ENCODE measurements at regions not wholly inside any gene's neighbourhood (a gene's known extent, or its start where the extent isn't known, plus 50 kb on each side); places are given as distances from the start of the nearest gene placed in this dataset.
A peak's percentile ranks its signal among the peaks of the same experiment; 100 is the strongest.
"Not testable (repeated sequence)": the region's sequence is repeated elsewhere in the genome, so short reads cannot be mapped to it uniquely, and the experiment has no call there.

DNA sequence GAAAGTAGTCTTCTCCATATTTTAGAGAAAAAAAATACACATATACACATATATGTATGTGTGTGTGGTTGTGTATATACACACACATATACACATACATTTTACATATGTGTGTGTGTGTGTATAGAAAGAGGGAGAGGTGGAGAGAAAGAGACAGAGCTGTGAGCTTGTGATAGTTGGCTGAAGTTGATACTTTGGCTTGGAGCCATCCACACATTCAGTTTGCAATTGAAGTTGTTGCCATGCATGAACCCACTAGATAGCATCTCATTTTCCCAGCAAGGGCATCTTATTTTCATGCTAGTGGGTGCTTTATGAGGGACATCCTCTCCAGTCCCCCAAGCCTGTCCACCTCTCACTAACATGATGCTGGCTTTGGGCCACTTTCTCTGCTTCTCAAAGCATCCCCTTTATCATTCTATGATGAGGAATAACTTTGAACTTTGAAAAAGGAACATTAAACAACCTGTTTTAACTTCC lies 228.6 kb downstream of the ZNF621 start:
- DNase-seq (ENCODE audit: low spot score): no peak

DNA sequence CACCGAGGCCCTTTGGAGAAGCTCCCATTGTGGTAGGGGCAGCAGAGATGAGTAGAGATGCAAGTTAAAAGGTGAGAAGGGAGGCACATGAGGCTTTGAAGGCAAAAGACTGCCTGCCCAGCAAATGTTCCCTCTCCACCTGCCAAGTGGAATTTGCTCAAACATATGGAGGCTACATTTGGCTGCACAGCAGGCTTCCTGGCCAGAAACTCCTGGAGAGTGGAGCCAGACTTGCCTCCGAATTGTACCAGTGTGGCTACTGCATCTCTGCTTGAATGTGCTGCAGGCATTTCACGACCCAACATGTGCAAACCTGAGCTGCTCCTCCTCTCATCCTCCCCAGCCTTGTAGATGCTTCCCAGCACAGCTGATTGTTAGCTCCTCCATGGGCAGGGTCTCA lies 229.2 kb downstream of the ZNF621 start:
- no peak for DNase-seq (ENCODE audit: low spot score)

DNA sequence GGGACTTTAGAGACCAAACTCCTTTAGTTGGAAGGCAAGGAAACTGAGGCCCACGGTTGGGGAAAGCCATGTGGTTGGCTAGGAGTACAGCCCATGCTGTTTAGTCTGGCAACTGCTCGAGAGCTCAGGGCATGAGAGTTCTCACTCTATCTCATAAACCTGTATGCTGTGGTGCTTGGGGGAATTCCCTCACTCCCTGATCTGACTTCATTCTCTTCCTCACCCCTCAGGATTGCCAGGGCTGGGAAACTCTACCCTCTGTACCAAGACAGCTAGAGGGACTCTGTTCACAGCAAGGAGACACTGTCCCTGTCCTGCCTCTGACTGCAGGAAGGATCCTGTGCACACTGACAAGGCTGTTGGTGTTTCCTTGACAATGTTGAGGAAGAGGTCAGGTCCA lies 230.2 kb downstream of the ZNF621 start:
- no peak for DNase-seq (ENCODE audit: low spot score)

DNA sequence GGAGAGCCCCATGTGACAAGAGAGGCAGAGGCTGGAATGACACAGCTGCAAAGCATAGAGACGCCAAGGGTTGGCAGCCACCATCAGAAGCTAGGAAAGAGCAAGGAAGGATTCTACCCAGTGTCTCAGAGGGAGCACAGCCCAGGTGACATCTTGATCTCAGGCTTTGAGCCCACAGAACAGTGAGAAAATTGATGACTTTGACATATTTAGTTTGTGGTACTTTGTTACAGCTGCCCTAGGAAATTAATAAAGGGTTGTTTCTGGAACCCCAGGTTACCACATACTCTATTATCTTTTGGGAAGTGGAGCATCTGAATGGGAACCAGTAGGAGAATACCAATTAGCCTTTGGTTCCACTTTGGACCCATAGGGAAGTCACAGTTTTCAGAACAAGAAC lies 231.7 kb downstream of the ZNF621 start:
- DNase-seq (ENCODE audit: low spot score): no peak

DNA sequence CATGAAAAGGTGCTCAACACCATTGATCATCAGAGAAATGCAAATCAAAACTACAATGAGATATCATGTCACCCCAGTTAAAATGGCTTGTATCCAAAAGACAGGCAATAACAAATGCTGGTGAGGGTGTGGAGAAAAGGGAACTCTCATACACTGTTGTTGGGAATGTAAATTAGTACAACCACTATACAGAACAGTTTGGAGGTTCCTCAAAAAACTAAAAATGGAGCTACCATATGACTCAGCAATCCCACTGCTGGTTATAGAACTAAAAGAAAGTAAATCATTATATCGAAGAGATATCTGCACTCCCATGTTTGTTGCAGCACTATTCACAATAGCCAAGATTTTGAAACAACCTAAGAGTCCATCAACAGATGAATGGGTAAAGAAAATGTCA lies 238.0 kb downstream of the ZNF621 start:
- DNase-seq (ENCODE audit: low spot score): not testable (repeated sequence)

DNA sequence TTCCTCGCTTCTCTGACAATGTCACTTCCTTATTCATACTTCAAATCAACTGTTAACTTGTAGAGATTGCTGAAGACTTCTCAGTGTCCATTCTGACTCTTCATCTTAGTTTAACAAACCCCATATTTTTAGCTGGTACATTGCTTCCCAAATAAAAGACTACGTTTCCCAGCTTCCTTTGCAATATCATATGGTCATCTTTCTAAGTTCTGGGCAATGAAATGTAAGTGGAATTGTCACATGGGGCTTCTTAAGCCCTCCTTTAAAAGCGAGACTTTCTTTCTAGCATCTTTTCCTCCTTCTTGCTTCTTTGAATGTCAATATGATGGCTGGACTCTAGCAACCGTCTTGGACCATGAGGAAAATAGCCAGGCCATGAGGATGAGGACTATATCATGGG lies 239.0 kb downstream of the ZNF621 start:
- no peak for DNase-seq (ENCODE audit: low spot score)

DNA sequence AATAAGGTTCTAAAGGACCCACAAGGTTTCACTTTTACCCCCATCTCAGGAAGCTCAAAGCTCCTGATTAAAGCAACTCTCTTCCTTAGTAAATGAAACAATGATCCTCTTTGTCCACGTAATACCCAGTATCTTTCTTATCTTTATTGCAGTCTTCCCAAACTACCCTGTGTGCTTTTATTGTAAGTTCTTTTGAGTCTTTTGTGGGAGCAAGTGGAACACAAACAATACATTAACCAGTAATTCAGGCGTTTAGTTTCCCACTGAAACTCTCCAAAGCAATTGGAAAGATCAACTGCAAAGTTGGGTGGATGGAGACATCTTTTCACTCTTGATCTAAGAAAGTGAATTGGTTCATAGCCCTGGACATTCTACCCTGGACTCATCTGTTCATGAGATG lies 240.0 kb downstream of the ZNF621 start:
- DNase-seq (ENCODE audit: low spot score): no peak

DNA sequence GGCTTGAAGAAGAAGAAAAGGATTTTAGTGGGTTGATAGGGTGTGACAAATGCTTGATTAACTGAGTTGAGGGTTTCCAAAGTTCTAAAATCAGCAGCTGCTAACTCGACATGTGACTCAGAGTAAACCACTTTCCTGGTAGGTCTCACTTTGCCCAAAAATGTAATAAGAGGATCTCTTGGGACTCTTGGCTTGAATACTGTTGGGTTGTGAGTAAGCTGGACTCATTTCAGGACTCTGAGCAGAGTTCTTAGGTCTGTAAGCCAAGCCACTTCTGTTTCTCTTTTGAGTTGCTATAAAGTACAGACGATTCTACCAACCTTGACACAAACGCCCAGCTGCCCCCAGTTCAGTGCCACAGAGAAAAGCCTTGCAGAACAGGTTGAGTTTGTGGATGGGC lies 241.1 kb downstream of the ZNF621 start:
- no peak for DNase-seq (ENCODE audit: low spot score)

DNA sequence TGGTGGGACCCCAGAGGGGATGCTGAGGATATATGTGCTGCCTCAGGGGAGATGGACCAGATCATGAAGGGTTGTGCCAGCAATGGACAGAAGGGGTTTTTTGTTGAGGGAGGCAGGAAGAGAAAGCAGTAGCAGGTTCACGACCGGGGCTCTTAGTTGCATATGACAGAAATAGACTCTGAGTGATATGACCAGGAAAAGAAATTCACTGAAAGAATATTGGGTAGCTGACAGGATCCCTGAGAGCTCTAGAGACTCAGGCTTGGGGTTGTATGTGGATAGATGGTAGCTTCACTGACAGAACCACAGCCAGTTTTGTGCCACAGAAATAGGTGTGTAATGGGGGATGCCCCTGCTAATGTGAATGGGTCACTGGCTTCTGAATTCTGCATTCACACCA lies 241.6 kb downstream of the ZNF621 start:
- no peak for DNase-seq (ENCODE audit: low spot score)

DNA sequence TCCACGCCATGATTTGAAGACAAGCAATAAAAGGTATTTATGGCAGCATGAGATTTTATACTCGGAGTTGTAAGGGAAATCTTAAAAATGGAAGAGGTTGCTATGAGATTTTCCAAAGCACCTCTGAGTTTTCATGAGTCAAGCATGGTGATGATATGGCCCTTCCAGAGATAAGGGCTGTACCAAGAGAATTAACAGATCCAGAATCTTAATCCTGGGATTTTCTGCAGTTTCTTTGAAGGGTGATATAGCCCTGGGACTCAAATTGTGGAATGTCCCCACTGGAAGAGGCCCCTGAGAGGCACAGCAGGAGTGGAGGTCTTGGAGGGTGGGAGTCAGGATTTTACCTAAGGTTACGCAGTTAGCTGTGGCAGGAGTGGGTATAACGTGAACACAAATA lies 243.3 kb downstream of the ZNF621 start:
- no peak for DNase-seq (ENCODE audit: low spot score)

DNA sequence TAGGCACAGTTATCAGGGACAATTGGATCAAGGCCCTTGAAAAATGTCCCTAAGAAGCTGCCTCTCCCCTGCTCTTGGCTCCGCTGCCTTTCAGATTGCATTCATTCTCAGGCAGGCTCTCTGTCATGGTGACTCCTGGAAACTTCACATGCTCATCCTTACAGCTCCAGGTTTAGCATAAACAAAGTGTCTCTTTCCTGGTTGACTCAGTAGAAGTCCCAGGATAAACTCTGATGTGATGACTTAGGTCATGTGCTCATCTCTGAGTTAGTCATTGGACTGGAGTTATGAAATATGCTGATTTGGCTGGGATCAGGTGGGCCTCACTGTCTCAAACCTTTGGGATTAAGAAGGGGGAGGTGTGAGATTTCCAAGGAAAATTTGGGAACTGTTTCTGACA lies 243.8 kb downstream of the ZNF621 start:
- DNase-seq (ENCODE audit: low spot score): no peak

DNA sequence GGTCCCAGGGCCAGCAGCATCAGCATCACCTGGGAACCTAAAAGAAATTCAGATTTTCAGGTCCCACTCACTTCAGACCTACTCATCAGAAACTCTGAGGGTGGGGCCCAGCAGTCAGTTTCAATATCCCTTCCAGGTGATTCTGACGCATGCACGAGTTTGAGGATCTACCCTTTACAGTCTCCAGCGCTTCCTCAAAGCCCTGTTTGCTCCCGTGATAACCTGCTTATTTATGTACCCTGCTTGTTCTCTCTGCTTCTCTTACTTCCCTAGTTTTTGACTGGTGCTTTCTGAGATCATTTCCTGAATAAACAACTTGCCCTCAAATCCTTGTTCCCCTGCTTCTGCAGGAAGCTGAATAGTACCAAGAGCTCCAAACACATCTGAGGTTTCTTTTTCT lies 245.3 kb downstream of the ZNF621 start:
- DNase-seq (ENCODE audit: low spot score): no peak

DNA sequence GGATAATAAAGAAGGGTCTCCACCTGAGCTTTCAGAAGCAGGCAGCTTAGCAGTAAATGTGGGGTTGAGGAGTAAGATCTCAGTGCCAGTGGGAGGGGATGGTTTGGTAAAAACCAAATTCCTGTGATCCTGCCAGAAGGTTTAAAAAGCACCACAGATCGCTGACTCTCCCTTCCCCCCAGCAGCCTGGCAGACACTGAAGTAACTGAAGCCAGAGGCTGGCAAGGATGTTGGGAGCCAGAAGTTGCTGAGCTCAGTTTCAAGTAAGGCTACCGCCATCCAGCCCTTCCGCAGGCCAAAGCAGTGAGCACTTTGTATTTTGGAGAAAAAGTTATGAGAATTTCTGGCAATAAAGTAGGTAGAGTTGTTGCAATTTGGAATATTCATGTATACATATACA lies 246.4 kb downstream of the ZNF621 start:
- DNase-seq (ENCODE audit: low spot score): no peak

DNA sequence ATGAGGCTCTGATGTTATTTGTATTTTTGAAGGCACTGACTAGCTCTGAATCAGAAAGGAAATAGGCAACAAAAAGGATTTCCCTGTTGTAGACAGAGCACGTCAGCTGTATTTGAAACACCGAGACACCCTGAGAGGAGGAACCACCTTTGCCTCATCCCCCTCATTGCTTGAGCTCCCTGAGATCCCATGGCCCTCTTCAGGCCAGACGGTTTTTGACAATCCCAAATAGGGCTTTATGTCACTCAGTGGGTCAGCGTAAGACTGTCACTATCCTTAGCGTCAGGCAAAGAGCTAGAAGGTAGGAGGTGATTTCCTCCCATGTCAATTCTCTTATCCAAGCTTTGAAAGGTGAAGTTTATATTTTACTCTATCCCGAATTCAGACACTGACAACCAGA lies 254.3 kb downstream of the ZNF621 start:
- DNase-seq (ENCODE audit: low spot score): no peak

DNA sequence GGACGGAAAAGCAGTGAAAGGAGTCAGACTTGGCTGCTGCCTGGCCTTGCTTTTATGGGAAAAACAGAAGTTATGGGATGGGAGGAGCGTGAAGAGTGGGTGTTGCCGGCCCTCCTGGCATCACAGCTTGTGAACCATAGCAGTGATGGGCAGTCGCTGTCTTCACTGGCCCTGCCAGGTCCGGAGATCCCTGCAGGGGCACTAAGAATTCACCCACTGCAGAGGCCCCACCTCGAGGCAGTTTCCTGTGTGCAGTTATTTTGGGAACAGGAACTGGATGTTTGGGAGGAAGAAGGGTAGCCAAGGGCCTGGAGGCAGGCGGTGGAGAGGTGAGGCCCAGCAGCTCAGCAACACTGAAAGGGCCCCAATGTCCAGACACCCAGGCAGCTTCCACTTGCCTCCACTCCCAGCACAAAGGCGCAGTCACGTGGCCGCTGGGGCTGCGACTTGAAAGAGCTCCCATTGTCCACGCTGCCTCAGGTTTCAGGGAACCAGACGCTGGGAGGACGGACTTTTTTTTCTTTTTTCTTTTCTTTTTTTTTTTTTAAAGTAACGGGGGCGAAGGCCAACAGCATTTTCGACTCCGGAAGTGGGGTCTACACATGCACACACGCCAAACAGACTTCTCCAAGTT lies 255.6 kb downstream of the ZNF621 start:
- no peak for DNase-seq (ENCODE audit: low spot score)

DNA sequence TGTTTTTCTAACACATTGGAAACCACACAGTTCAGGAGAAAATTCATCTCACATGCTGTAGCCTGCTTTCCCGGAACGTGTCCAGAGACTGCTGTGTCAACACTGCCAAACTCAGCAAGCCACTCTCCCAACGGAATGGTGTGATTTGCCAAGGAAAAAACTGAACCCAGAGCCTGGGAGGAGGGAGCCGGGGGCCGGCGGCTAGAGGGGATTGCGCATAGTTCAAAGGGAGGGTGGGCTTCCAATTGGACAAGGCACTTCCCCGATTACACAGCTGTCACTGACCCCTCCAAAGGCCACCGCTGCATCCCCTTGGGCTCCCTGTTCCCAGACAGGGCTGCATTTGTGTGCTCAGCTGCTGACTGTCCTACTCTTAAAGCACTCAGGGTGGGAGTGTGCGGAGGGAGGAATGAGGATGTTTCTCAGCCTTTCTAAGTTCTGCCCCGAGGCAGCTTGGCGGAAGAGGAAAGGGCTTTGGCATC lies 256.2 kb downstream of the ZNF621 start:
- DNase-seq (ENCODE audit: low spot score): no peak

DNA sequence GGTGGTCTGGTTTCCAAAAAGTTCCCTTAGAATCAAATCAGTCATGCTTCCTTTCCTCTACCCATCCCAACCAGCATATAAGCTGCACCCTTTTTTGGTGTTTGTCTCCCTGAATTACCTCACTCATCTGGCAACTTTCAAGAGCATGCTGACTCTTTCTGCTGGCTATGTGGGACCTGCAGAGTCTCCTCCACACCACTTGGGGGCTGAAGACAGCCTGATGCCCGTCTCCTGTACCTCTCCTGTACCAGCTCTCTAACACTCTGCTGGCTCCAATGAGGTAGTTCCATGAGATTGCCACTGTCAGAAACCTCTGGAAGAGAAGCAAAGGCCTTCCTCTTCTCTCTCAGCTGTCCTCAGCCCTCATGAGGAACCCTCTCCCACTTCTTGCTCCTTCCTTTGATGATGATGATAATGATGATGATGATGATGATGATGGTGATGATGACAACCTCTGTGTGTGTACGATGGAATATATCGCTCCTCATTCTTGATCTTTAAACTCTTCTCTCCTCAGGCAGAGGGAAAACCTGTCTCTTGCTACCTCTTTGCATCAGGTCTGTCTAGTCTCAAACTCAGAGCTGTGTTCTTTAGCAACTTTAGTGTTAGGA lies 257.5 kb downstream of the ZNF621 start:
- DNase-seq (ENCODE audit: low spot score): no peak

DNA sequence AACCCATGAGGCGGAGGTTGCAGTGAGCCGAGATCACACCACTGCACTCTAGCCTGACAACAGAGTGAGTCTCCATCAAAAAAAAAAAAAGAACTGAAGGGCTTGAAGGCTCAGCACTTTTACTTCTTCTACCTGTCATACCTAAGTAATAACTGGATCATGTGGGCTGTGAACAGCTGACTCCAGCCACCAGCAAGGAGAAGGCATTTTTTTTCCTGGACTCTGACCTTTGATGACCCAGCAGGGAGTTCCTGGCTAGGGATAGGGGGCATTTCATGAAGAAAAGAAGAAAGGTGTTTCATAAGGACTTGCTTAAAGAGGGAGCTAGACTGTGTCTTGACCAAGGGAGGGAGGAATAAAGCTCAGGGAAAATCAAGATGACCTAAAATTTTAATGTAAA lies 266.0 kb downstream of the ZNF621 start:
- no peak for DNase-seq (ENCODE audit: low spot score)

DNA sequence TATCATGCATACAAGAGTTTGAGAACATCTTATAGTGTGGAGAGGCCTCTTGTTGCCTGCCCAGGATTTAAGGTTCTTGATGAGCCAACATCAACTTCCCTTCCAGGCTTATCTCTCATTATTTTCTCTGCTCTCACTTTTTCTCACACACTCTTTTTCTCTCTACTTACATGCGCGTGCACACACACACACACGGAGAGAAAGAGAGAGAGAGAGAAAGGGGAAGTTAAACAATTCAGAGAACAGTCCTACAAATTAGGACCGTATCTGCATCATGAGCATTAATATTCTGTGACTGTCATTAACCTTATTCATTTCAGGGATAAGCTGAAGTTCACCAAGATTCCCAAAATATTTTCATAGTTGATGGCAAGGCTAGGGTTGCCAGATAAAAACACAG lies 269.0 kb downstream of the ZNF621 start:
- no peak for DNase-seq (ENCODE audit: low spot score)

DNA sequence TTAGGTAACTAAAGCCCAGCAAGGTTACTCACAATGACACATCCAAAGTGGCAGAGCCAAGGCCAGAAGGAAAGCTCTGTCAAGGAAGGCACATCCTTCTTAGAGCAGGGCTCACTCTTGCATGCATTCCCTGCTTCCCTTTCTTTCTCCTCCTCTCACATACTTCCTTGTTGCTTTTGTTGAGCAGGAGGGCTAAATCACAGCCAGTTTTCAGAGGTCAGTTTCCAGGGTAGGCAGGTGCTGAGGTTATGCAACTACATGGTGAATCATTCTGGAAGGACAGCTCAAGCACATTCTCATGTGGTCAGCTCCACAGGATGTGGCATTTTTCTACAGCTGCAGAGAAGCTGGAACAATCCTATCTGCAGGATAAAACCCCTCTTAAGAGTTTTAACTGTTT lies 275.6 kb downstream of the ZNF621 start:
- DNase-seq (ENCODE audit: low spot score): peak; percentile 26

DNA sequence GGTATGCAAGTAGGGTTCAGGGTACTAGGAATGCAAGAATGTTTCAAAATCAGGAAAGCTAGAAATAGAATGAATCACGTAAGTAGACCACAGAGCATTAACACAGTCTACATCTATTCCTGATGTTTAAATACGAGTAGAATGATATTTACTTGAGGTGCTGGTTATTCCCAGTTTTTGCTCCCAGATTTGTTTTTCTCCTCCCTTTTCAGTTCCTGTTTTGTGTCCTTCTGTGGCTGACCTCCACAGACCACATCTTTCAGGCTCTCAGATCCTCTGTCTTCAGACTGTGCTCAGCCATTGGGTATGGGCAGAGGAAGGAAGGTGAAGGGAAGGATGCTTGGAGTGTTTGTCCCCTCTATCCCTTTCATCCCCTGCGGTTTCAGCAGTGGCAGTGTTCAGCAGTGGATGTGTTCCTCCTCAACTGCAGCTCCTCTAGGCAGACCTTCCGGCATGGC lies 276.6 kb downstream of the ZNF621 start:
- DNase-seq (ENCODE audit: low spot score): no peak

DNA sequence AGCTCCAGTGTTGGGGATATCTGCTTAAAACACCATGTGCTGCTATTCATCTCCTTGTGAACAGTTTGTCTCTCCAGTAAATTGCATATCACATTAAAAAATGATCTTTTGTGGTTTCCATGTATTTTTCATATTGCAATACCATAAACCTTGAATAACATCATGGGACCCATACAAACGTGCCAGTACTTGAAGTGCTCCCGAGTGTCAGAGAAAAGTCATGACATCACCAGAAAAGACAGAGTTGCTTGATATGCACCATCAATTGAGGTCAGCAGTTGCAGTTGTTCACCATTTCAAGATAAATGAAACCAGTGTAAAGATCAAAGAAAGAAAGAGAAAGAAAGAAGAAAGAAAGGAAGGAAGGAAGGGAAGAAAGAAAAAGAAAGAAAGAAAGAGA lies 278.6 kb downstream of the ZNF621 start:
- DNase-seq (ENCODE audit: low spot score): no peak

DNA sequence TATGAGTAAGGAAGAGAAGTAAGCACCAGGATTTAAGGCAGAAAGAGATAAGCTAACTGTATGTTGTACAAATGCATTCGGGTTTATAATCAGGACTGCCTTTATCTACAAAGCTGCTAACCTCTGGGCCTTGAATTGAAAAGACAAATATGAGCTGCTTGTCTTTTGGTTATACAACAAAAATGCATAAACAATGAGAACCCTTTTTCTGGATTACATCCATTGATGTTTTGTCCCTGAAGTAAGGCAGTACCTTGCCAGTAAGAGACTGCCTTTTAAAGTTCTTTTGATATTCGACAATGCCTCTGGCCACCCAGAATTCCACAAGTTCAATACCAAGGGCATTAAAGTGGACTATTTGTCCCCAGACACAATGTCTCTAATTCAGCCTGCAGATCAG lies 280.7 kb downstream of the ZNF621 start:
- no peak for DNase-seq (ENCODE audit: low spot score)

DNA sequence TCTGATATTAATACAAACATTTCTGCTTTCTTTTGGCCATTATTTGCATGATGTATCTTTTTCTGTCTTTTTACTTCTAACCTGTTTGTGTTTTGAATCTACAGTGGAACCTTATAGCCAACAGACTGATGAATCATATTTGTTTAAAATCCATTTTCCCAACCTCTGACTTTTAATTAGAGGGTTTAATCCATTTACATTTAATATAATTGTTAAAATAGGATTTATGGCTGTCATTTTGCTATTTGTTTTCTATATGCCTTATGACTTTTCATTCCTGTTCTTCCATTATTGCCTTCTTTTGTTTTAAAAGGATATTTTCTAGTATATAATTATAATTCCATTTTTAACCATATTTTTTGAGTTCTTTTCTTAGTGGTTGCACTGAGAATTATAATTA lies 286.1 kb downstream of the ZNF621 start:
- DNase-seq (ENCODE audit: low spot score): no peak
